Stimulated activated CD4-positive, alpha-beta T cell treated with anti-CD3 and anti-CD28 coated beads, Interleukin-2, amount 100 ng/mL, for 48 hours (primary cell): ENCODE measurements at regions not wholly inside any gene's neighbourhood (a gene's known extent, or its start where the extent isn't known, plus 50 kb on each side); places are given as distances from the start of the nearest gene placed in this dataset.
A peak's percentile ranks its signal among the peaks of the same experiment; 100 is the strongest.
"Not testable (repeated sequence)": the region's sequence is repeated elsewhere in the genome, so short reads cannot be mapped to it uniquely, and the experiment has no call there.

ENCODE experiments used
- DNase-seq, 2 donors: peaks; one replicate each; pipeline ENCODE4 v3.0.0-alpha.2; 2020

DNA sequence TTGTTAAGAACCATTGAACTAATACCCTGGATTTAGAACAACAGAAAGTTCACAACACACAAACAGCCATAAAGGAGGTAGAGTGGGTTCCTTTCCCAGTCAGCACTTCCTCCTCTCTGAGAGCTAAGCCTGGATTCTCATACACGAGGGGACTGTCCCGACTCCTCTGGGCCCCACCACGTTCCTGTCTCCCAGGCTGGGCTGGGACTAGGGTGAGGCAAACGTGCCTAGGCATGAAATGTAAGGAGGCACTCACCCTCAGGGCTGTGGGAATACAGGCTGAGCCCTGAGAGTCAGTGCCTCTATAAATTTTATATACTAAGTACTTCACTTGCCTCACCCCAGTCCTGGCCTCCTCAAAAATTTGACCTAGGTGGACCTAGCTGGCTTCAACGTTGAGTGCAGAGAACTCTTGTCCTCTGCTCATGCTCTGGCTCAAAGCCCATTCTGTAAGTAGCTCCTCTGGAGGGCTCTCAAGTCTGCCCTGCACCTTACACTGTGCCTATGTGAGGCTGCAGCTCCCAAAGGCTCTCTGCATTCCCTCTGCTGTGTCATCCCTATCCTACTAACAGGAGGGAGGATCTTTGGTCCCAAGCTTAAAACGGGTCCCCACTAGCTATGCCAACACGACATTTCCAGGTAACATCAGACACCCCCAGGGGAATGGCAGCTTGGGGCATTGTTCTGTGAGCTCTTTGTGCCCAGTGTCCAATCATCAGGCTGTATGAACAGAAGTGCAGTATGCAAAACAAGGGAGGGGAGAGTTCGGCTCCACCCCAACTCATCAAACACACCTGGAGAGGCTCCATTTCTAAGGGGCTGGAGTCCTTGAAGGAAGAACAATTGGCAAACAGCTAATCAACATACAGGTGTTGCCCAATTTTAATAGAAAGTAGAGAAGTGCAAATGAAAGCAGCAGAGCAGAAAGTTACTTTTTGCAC, 233.2 kb downstream of the RPLP1 start:
- DNase-seq, result no peak

DNA sequence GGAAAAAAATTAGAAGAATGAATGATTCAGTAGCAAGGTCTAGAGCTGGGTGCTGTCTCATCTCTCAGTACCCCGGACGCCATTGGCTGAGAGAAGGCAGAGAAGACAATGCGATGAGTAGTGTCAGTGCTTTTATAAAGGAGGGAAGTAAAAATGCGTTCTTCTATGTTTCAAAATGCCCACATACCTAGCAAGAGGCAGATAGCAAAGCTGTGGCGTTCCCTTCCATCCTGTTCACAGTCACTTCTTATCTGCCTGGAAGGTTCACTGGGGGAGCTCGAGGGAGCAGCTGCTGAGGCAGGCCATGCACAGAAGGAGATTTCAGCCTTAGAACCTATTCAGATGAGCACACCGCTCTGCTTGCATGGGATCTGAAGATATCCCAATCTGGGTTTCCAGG, 234.0 kb downstream of the RPLP1 start:
- DNase-seq, result no peak

GRCh38 chr15:69689133-69689532, 236.5 kb downstream of the RPLP1 start:
- DNase-seq, result no peak

- DNase-seq, result no peak
Measured at GRCh38 chr15:69691307-69692015, 238.8 kb downstream of the RPLP1 start.

GRCh38 chr15:69692342-69692741, 239.7 kb downstream of the RPLP1 start:
- no peak for DNase-seq

DNA sequence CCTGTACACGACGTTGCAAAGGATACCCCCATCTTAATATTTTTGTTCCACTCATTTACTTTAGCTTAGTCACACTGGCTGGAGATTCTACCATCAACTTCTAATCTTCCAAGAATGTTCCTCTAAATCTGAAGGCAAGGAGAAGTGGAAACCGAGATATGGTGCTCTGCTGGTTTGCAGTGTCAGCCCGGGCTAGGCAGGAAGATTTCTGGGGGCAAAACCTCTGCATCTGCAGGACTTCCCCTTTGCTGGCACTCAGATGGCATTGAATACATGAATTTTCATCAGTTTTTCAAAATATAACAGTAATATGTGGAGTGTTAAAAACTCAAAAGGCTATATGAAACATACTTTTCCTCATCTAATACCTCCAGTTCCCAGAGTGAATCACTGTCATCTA, 240.4 kb downstream of the RPLP1 start:
- no peak for DNase-seq

- no peak for DNase-seq
Measured at GRCh38 chr15:69696946-69697345, 244.3 kb downstream of the RPLP1 start.

DNA sequence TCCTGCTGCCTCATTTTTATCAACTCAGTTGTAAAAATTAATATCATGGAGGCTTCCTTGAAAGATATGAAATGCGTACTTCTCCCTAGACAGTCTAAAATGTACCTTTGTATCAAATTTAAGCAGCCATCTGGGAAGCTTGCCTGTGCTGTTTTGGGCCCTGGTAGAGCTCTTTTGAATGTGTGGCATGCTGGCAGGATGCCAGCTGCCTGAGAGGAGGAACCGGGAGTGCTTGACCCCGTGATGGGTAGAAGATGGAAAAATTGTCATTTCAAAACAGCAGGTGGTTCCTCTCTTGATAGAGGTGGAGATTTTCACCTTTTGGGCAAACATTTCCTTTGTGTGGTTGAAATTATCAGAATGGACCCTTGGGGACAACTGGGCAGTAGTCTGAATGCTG, 245.3 kb downstream of the RPLP1 start:
- DNase-seq, result no peak

- DNase-seq, result no peak
Measured at GRCh38 chr15:69699096-69699495, 246.5 kb downstream of the RPLP1 start.

DNA sequence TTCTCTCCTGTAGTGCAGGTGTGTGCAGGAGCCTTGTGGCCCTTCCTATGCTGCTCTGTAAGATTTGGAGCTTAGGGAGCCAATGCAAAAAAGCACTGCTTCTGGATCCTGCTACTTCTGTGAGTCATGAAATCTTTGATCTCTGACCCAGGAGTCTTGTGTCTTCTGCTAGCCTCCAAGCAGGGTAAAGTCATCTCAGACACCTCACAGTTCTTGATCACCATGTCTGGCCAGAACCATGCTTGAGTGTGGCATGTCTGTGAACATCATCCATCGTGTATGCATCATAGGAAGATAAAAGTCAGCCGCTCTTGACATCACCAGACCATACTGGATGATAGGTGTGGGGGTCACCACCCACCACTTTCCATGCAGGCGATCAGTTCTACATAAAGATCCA, 247.8 kb downstream of the RPLP1 start:
- DNase-seq, result no peak

- DNase-seq, result no peak
Measured at GRCh38 chr15:69701198-69701597, 248.6 kb downstream of the RPLP1 start.

DNA sequence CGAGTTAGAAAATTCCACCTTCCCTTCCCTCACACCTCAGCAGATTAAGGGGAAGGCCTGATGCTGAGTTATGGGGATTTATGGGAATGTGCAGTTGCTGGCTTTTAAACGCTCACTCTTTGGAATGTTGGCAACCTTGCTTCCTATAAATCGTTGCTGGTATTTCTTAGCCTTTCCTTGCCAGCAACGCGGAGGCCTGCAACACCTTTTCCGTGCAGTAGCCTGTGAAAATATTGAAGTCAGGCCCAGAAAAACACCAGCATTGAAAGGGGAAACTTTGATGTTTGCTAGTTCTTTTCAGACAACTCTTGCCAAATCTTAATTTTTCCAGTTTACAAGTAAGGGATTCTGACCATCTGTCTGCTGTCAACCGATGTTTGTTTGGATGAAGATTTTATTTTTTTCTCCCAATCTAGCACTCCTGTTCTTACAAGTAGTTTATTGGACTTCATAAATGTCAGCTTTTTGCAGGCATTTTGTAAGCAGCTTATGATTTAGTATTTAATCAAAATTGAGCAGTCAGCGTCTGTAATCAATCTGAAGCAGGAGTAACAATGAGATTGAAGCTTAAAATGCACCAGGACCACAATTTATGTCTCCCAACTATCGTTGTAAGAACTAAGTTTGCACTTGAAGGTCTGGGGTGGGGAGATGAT, 251.0 kb downstream of the RPLP1 start:
- no peak for DNase-seq

GRCh38 chr15:69704229-69704628, 251.6 kb downstream of the RPLP1 start:
- DNase-seq, result no peak

DNA sequence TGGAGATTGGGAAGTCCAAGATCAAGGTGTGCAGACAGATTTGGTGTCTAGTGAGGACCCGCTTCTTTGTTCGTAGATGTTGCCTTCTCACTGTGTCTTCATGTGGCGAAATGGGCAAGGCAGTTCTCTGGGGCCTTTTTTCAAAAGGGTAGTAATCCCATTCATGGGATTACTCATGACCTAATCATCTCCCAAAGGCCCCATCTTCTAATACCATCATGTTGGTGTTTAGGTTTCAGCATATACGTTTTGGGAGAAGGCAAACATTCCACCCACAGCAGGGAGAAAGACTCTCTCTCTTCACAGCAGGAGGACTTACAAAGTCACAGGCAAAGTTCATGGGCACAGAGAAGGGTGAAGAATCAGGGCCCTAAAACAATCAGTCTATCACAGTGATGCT, 252.1 kb downstream of the RPLP1 start:
- no peak for DNase-seq

DNA sequence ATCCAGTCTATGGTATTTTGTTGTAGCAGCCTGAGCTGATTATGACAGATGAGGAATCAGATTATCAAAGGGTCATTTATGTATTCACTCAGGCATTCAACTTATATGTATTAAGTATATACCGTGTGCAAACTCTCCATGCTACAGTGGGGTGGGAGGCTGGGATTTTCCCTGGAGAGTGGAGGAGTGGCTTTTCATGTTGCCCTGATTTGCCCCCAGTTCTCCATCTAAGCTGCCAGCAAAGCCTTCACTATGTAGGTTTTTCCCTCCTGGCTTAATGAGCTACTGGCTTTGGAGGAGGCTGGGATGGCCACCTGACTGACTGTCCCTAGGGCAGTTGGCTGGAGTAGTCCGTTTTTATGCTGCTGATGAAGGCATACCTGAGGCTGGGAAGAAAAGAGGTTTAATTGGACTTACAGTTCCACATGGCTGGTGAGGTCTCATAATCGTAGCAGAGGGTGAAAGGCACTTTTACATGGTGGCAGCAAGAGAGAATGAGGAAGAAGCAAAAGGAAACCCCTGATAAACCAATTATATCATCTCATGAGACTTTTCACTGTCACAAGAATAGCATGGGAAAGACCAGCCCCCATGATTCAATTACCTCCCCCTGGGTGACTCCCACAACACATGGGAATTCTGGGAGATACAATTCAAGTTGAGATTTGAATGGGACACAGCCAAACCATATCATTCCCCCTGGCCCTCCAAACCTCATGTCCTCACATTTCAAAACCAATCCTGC, 253.9 kb downstream of the RPLP1 start:
- no peak for DNase-seq

DNA sequence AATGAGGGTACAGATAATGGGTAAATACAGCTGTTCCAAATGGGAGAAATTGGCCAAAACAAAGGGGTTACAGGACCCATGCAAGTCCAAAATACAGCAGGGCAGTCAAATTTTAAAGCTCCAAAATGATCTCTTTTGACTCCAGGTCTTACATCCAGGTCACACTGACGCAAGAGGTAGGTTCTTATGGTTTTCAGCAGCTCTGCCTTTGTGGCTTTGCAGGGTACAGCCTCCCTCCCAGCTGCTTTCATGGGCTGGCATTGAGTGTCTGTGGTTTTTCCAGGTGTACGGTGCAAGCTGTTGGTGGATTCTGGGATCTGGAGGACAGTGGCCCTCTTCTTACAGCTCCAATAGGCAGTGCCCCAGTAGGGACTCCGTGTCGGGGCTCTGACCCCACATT, 254.6 kb downstream of the RPLP1 start:
- not testable (repeated sequence) for DNase-seq

- not testable (repeated sequence) for DNase-seq
Measured at GRCh38 chr15:69708436-69709122, 256.0 kb downstream of the RPLP1 start.

DNA sequence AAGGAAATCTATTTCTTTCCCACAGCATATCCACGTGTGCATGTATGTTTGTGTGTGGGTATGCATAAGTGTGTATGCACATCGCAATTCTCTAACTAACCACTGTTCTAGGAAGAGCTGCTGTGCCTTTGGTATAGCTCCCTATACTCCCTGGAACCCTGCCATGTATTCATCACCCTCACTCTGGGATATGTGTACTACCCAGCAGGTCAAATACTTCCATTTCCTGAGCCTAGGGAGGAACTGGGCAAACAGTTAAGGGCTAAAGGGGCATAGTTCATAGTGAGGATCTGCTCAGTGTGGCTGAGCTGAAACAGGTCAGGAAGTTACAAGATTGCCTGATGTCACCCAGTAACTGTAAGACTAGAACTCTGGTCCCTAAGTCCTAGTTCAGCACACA, 260.4 kb downstream of the RPLP1 start:
- no peak for DNase-seq

DNA sequence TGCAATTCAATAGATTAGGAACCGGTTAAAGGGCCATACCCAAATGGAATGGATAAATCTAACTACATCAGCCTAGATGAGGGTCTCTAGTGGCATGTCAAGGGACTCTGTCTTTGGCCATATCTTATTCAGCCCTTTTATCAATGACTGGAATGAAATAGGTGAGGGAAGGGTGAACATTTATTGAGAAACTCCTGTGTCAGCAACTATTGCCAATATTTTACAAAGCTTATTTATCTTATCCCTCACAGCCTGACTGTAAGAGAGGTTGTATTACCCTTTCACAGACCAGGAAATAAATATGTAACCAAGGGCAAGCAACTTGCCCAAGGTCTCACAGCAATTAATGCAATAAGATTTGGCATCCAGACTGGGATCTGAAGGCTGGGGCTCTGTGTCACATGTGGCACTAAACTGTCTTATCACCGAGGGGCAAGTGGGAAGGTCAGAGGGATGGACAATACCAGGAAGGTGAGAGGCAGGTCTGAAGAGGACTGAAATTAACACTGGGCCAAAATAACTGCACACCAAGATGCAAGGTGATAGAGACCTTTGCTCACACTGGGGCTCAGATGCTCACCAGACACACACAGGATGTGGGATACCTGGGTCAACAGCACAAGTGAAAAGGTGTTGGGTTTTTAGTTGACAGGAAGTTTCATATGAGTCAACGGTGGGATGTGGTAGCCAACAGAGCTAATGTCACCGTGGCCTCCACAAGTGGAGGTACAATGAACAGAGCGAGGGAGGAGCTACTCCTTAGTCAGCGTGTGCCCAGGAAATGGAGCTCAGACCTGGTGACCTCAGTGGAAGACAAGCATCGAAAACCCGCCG, 261.3 kb downstream of the RPLP1 start:
- DNase-seq, result peak; percentile 55 to 58

- no peak for DNase-seq
Measured at GRCh38 chr15:69715210-69715609, 262.6 kb downstream of the RPLP1 start.

- DNase-seq, result no peak
Measured at GRCh38 chr15:69718436-69718835, 265.8 kb downstream of the RPLP1 start.
